ENCODE measurements at regions not wholly inside any gene's neighbourhood (a gene's known extent, or its start where the extent isn't known, plus 50 kb on each side); places are given as distances from the start of the nearest gene placed in this dataset.

DNA sequence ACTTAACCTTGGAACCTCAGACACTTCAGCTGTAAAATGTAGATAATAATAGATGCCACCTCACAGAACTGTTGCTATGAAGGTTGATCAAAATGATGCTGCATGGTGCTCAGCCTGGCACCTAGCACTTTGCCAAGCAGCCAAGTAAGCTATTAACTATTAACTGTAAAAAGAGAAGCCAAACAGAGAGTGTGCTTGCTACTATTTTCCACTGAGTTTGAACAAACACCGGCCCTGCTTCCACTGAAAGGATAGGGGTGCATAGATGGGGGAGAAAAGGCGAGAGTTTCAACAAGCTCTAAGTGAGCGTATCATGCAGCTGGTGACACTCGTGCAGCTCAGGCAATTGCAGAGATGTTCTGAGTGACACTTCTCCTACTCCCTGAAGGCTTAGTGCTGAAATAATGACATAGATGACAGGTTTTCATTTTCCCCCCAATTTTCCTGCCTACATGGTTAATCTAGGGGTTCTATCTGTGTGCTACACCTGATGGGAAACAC, 78.2 kb downstream of the GPR88 start:
- no peaks in the 10 kb centered on the region for H4K20me1 ChIP-seq (replicated peaks in 1 of 2; ENCODE audit: control insufficient read depth in 1 of 2, insufficient read depth in 2 of 2, low read length in 2 of 2)
- no peaks in the 10 kb centered on the region for H3K79me1 ChIP-seq (ENCODE audit: low read depth, low read length)
- no peak overlapping the region for H4K91ac ChIP-seq (replicated peaks; ENCODE audit: insufficient read length, low read length)
- no peak overlapping the region for H3K18ac ChIP-seq (ENCODE audit: extremely low read depth, low read length)
- no peak overlapping the region for H3K4ac ChIP-seq (replicated peaks; ENCODE audit: insufficient read length, low read depth, low read length)
- H3K56ac ChIP-seq (replicated peaks; ENCODE audit: insufficient read length, low read depth, low read length), result no peak overlapping the region
- H3K36me3 ChIP-seq (ENCODE audit: control insufficient read depth in 2 of 4, insufficient read depth in 4 of 4, low read length in 3 of 4), result no peaks in the 10 kb centered on the region
- H3K23me2 ChIP-seq (ENCODE audit: low read depth, low read length), result 0 out of 2 replicates have a peak, but pooled peaks cover 2% of the 10 kb centered on the region
- H3K9me3 ChIP-seq (ENCODE audit: insufficient read depth in 2 of 2, low read depth in 1 of 2, low read length in 1 of 2), result no peaks in the 10 kb centered on the region
- H4K8ac ChIP-seq (ENCODE audit: extremely low read depth, insufficient read depth, low read length), result no peak overlapping the region
- H2BK15ac ChIP-seq (ENCODE audit: low read length), result no peak overlapping the region
- 0 out of 2 replicates have a peak overlapping the region, but pooled peaks have one; percentile 2 for H2AFZ ChIP-seq (ENCODE audit: low read length)
- DNase-seq (ENCODE audit: low read depth in 1 of 2, low spot score in 2 of 2), result no peak
- FAIRE-seq, result no peak
- no peak overlapping the region for H4K5ac ChIP-seq (ENCODE audit: insufficient read length, low read depth, low read length)
- H2BK5ac ChIP-seq (ENCODE audit: low read depth, low read length), result no peak overlapping the region
- no peak overlapping the region for H3K4me3 ChIP-seq (ENCODE audit: extremely low read depth in 1 of 4, insufficient read depth in 2 of 4, low read depth in 3 of 4, low read length in 4 of 4)
- H3K27me3 ChIP-seq (replicated peaks in 1 of 4; ENCODE audit: control insufficient read depth in 3 of 4, extremely low read depth in 1 of 4, insufficient read depth in 3 of 4, low read length in 3 of 4), result no peaks in the 10 kb centered on the region
- H2BK20ac ChIP-seq (ENCODE audit: low read length), result no peak overlapping the region
- H3K27ac ChIP-seq (ENCODE audit: low read depth, low read length), result no peak overlapping the region
- H3K14ac ChIP-seq (ENCODE audit: insufficient read length), result no peak overlapping the region
- no peak overlapping the region for H3K23ac ChIP-seq (ENCODE audit: insufficient read length)
- no peak overlapping the region for H2BK120ac ChIP-seq (replicated peaks; ENCODE audit: low read depth, low read length)
- POLR2A ChIA-PET (ENCODE audit: partially characterized antibody), result no interaction called here
- H2AK5ac ChIP-seq (ENCODE audit: low read depth, low read length), result no peak overlapping the region
- CTCF ChIA-PET (ENCODE audit: partially characterized antibody), result interaction anchor here (0.8 to 2.4 kb wide), 3 partner anchors 10 to 39 kb away, joined by 3 to 12 read pairs (median 6); no protein-coding TSS in a partner anchor
- no peak overlapping the region for H3K4me2 ChIP-seq (ENCODE audit: insufficient read depth in 1 of 2, low read depth in 2 of 2, low read length in 2 of 2)
- H3K9ac ChIP-seq (replicated peaks in 1 of 4; ENCODE audit: extremely low read depth in 1 of 4, low read depth in 3 of 4, low read length in 3 of 4), result no peak overlapping the region
- WGBS, 2 experiments (ENCODE audit: extremely low coverage in 1 of 2, insufficient coverage in 1 of 2, insufficient read length in 1 of 2, insufficient replicate concordance in 2 of 2, low coverage in 1 of 2, low lambda C conversion rate in 2 of 2, missing lambda C conversion rate in 1 of 2), result 87% methylated on average over 4 of the region's 4 CpGs; no CpG with 5 or more reads in 1 of the 2 experiments
- H3K79me2 ChIP-seq (ENCODE audit: control insufficient read depth in 1 of 2, insufficient read depth in 2 of 2, low read length in 2 of 2), result no peaks in the 10 kb centered on the region
- H2BK12ac ChIP-seq (ENCODE audit: low read depth, low read length), result no peak overlapping the region
- H3K4me1 ChIP-seq (replicated peaks in 1 of 4; ENCODE audit: control insufficient read depth in 3 of 4, insufficient read depth in 4 of 4, low read length in 3 of 4), result no peaks in the 10 kb centered on the region
- no peak for TF ChIP-seq KDM1A (IDR thresholded peaks at IDR 0.05; ENCODE audit: borderline replicate concordance, low read length)
- TF ChIP-seq BACH1 (IDR thresholded peaks at IDR 0.05; ENCODE audit: low read length), result no peak
- no peak for TF ChIP-seq MAFK (IDR thresholded peaks at IDR 0.05; ENCODE audit: low read depth, low read length)
- TF ChIP-seq, protein P1, sequence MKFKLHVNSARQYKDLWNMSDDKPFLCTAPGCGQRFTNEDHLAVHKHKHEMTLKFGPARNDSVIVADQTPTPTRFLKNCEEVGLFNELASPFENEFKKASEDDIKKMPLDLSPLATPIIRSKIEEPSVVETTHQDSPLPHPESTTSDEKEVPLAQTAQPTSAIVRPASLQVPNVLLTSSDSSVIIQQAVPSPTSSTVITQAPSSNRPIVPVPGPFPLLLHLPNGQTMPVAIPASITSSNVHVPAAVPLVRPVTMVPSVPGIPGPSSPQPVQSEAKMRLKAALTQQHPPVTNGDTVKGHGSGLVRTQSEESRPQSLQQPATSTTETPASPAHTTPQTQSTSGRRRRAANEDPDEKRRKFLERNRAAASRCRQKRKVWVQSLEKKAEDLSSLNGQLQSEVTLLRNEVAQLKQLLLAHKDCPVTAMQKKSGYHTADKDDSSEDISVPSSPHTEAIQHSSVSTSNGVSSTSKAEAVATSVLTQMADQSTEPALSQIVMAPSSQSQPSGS (IDR thresholded peaks at IDR 0.05; ENCODE audit: low read length), result no peak
- TF ChIP-seq SAP30 (IDR thresholded peaks at IDR 0.05; ENCODE audit: insufficient read depth, insufficient replicate concordance, low read length), result no peak
- no peak for TF ChIP-seq NANOG (IDR thresholded peaks at IDR 0.05; ENCODE audit: insufficient read depth, low read depth, low read length, poor library complexity, severe bottlenecking)
- TF ChIP-seq CHD2 (IDR thresholded peaks at IDR 0.05; ENCODE audit: low read length), result no peak
- TF ChIP-seq CREB1 (IDR thresholded peaks at IDR 0.05), result no peak
- no peak for TF ChIP-seq HDAC2 (IDR thresholded peaks at IDR 0.05; ENCODE audit: borderline replicate concordance in 1 of 2, low read depth in 2 of 2, low read length in 2 of 2)
- no peak for TF ChIP-seq SIN3A (conservative IDR thresholded peaks at IDR 0.05 in 1 of 2, IDR thresholded peaks at IDR 0.05 in 1 of 2; ENCODE audit: low read depth in 1 of 2, low read length in 2 of 2)
- TF ChIP-seq, protein P2, sequence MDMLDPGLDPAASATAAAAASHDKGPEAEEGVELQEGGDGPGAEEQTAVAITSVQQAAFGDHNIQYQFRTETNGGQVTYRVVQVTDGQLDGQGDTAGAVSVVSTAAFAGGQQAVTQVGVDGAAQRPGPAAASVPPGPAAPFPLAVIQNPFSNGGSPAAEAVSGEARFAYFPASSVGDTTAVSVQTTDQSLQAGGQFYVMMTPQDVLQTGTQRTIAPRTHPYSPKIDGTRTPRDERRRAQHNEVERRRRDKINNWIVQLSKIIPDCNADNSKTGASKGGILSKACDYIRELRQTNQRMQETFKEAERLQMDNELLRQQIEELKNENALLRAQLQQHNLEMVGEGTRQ (IDR thresholded peaks at IDR 0.05; ENCODE audit: low read length), result no peak

All from H1 (cell line).